ENCODE measurements at regions not wholly inside any gene's neighbourhood (a gene's known extent, or its start where the extent isn't known, plus 50 kb on each side); places are given as distances from the start of the nearest gene placed in this dataset.
A peak's percentile ranks its signal among the peaks of the same experiment; 100 is the strongest.

DNA sequence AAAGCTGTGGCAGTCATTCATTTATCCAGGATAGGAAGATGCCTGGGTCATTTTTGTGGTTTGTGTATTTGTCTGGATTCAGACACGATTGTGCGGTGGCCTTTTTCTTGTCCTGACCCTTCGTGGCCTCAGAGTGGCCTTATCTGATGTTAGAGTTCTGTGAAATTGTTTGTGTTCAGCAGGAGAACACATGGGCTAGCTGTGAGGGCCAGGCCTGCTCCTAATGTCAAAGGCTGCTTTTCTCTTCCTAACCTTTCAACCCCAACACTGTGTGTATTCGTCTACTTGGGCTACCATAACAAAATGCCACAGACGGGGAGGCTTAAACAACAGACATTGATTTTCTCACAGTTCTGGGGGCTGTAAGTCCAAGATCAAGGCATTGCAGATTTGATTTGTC lies 321.8 kb downstream of the CD83 start:
- no peak for DNase-seq
- 85 to 95% (median 93%) methylated on average over 5 of the region's 5 CpGs for WGBS, 3 donors
- intact Hi-C loops (cut with DNase I): no loop called here
- peaks cover 24% of the 10 kb centered on the region for H3K4me1 ChIP-seq
- no peaks in the 10 kb centered on the region for H3K27me3 ChIP-seq (ENCODE audit: insufficient read depth in 3 of 3, low read length in 2 of 3)
- no peaks in the 10 kb centered on the region for H3K9me3 ChIP-seq
- no peak for ATAC-seq
- no peak for TF ChIP-seq CTCF (IDR thresholded peaks at IDR 0.05)
- no peak overlapping the region for H3K27ac ChIP-seq
- no peak overlapping the region for H3K4me3 ChIP-seq
- no peaks in the 10 kb centered on the region for H3K36me3 ChIP-seq (ENCODE audit: insufficient read depth in 1 of 2, low read depth in 1 of 2)

DNA sequence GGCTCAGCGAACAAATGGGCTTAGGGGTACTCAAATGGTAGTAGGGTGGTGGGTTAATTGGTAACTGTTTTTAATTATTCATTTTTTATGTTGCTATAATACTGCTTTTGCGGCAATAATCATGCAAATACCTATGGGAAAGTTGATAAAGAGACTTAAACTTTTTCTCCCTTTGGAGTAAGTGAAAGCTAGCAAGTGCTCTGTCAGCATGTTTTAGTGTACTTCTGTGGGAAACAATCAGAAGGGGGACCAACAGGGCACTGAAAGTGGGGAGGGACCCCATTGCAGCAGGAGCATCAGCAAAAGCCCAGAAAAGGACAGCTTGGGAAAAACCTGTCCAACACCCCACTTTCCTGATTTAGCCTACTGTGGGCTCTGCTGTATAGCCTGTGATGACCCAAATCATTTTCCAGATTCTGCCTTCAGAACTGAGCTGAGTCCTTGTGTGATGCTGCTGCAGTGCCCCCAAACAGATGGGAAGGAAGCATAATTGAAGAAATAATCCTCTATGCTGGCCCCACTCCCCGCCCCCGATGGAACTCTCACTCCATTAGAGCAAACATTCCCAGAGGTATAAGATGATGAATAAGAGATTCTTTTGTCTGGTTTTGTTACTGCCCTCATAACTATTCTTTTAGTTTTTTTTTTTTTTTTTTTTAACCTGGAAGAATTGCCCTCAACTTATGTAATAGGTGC lies 322.8 kb downstream of the CD83 start:
- Histone ChIP-seq H3K9me3 (no peaks in the 10 kb centered on the region), H3K27me3 (ENCODE audit: insufficient read depth in 3 of 3, low read length in 2 of 3) (no peaks in the 10 kb centered on the region), H3K27ac (no peak overlapping the region), H3K4me1 (peaks cover 24% of the 10 kb centered on the region), H3K4me3 (no peak overlapping the region), H3K36me3 (ENCODE audit: insufficient read depth in 1 of 2, low read depth in 1 of 2) (no peaks in the 10 kb centered on the region)
- ATAC-seq: peak in 1 of 4 donors; percentile 12
- no peak for TF ChIP-seq CTCF (IDR thresholded peaks at IDR 0.05)
- WGBS, 3 donors: 64 to 79% (median 75%) methylated on average over 4 of the region's 4 CpGs
- intact Hi-C loops (cut with DNase I): no loop called here
- no peak for DNase-seq

- peak; percentile 73 to 96 (median 93) for ATAC-seq
- no peak for DNase-seq
These were observed 323.6 kb downstream of the CD83 start for GRCh38 chr6:14440940-14441781.

GRCh38 chr6:14442242-14442641 lies 324.7 kb downstream of the CD83 start:
- 89 to 95% (median 91%) methylated on average over 11 of the region's 11 CpGs for WGBS, 3 donors
- DNase-seq: no peak
- Histone ChIP-seq H3K27ac (peak overlapping the region; percentile 46), H3K9me3 (no peaks in the 10 kb centered on the region), H3K36me3 (ENCODE audit: insufficient read depth in 1 of 2, low read depth in 1 of 2) (no peaks in the 10 kb centered on the region), H3K4me1 (peaks cover 24% of the 10 kb centered on the region), H3K27me3 (ENCODE audit: insufficient read depth in 3 of 3, low read length in 2 of 3) (no peaks in the 10 kb centered on the region), H3K4me3 (no peak overlapping the region)
- no peak for ATAC-seq
- intact Hi-C loops (cut with DNase I): no loop called here
- no peak for TF ChIP-seq CTCF (IDR thresholded peaks at IDR 0.05)

More at GRCh38 chr6:14440940-14441781, 323.6 kb downstream of the CD83 start:
- H3K4me3 ChIP-seq: no peak overlapping the region
- 23 to 34% (median 26%) methylated on average over 13 of the region's 13 CpGs for WGBS, 3 donors
- H3K9me3 ChIP-seq: no peaks in the 10 kb centered on the region
- no peaks in the 10 kb centered on the region for H3K36me3 ChIP-seq (ENCODE audit: insufficient read depth in 1 of 2, low read depth in 1 of 2)
- no peak for TF ChIP-seq CTCF (IDR thresholded peaks at IDR 0.05)
- intact Hi-C loops (cut with DNase I): no loop called here
- H3K4me1 ChIP-seq: peaks cover 24% of the 10 kb centered on the region
- H3K27ac ChIP-seq: peak overlapping the region; percentile 46
- H3K27me3 ChIP-seq (ENCODE audit: insufficient read depth in 3 of 3, low read length in 2 of 3): no peaks in the 10 kb centered on the region
